NCI-H524 treated with DMSO at 0.1 percent for 48 hours (cell line): ENCODE measurements at regions not wholly inside any gene's neighbourhood (a gene's known extent, or its start where the extent isn't known, plus 50 kb on each side); places are given as distances from the start of the nearest gene placed in this dataset.
A peak's percentile ranks its signal among the peaks of the same experiment; 100 is the strongest.

Experiments used
- DNase-seq: peaks from one replicate; lab custom pipeline; 2025; lab: John Stamatoyannopoulos, UW

- DNase-seq = no peak
Measured at GRCh38 chr3:21357241-21357640, 393.8 kb downstream of the ZNF385D start.

- DNase-seq = no peak
Measured at GRCh38 chr3:21356402-21356801, 394.6 kb downstream of the ZNF385D start.

GRCh38 chr3:21345382-21345976 lies 405.5 kb downstream of the ZNF385D start:
- DNase-seq = no peak

- peak; percentile 43 for DNase-seq
Measured at GRCh38 chr3:21331857-21332256, 419.2 kb downstream of the ZNF385D start.

GRCh38 chr3:21331321-21331720 lies 419.7 kb downstream of the ZNF385D start:
- no peak for DNase-seq

GRCh38 chr3:21330293-21330692 lies 420.7 kb downstream of the ZNF385D start:
- no peak for DNase-seq

GRCh38 chr3:21328711-21329390 lies 422.2 kb downstream of the ZNF385D start:
- no peak for DNase-seq

- no peak for DNase-seq
Measured at GRCh38 chr3:21326704-21327475, 424.1 kb downstream of the ZNF385D start.

GRCh38 chr3:21314688-21315087 lies 436.3 kb downstream of the ZNF385D start:
- DNase-seq = no peak

GRCh38 chr3:21310891-21311290 lies 440.1 kb downstream of the ZNF385D start:
- no peak for DNase-seq

GRCh38 chr3:21310161-21310560 lies 440.8 kb downstream of the ZNF385D start:
- no peak for DNase-seq

GRCh38 chr3:21297304-21297703 lies 453.7 kb downstream of the ZNF385D start:
- no peak for DNase-seq

GRCh38 chr3:21294768-21295167 lies 456.2 kb downstream of the ZNF385D start:
- no peak for DNase-seq

GRCh38 chr3:21292971-21293370 lies 458.0 kb downstream of the ZNF385D start:
- no peak for DNase-seq

GRCh38 chr3:21290557-21290956 lies 460.5 kb downstream of the ZNF385D start:
- no peak for DNase-seq

- no peak for DNase-seq
Measured at GRCh38 chr3:21274079-21274571, 476.9 kb downstream of the ZNF385D start.

- no peak for DNase-seq
Measured at GRCh38 chr3:21273259-21274025, 477.6 kb downstream of the ZNF385D start.

- no peak for DNase-seq
Measured at GRCh38 chr3:21271606-21272016, 479.4 kb downstream of the ZNF385D start.

GRCh38 chr3:21269882-21270281 lies 481.1 kb downstream of the ZNF385D start:
- no peak for DNase-seq

- DNase-seq = no peak
Measured at GRCh38 chr3:21260507-21260906, 490.5 kb downstream of the ZNF385D start.

GRCh38 chr3:21259896-21260295 lies 491.1 kb downstream of the ZNF385D start:
- DNase-seq = no peak

- DNase-seq = no peak
Measured at GRCh38 chr3:21256932-21257331, 494.1 kb downstream of the ZNF385D start.
